IMR-90 (cell line): ENCODE measurements at regions not wholly inside any gene's neighbourhood (a gene's known extent, or its start where the extent isn't known, plus 50 kb on each side); places are given as distances from the start of the nearest gene placed in this dataset.

Experiments used
- ATAC-seq: fragments of 200-7000 bp; cut with Tn5 transposase; 2 replicates; pipeline ENCODE4 v1.9.1; 2020; ENCODE audit warnings: low read depth, mild to moderate bottlenecking, moderate library complexity
- BruUV-seq: library from RNA; stranded (reverse); fragments of 400-500 nt; replicated peaks from 2 replicates; lab custom pipeline; 2021; lab: Mats Ljungman, UMichigan
- CTCF ChIA-PET: fragments of 300-600 bp; formaldehyde crosslinking; extraction: SDS; loops from one replicate; lab custom pipeline; 2021; ENCODE audit warnings: antibody characterized with exemption; lab: Yijun Ruan, JAX
- POLR2A ChIA-PET: fragments of 300-600 bp; sonication (Branson Sonifier 250); formaldehyde crosslinking; loops from one replicate; lab custom pipeline; 2022; ENCODE audit warnings: antibody characterized with exemption; ENCODE audit not compliant: unreplicated experiment; lab: Charles Lee
- DNase-seq: peaks from one replicate; pipeline ENCODE4 v3.0.0; 2013
- H2AFZ ChIP-seq: replicated peaks from 2 replicates; pipeline ENCODE3; 2013; ENCODE audit warnings: low read length, mild to moderate bottlenecking; ENCODE audit not compliant: poor library complexity
- H2AK5ac ChIP-seq: 2 replicates; pipeline ENCODE4 v1.6.1; 2013; ENCODE audit warnings: low read depth, low read length, inconsistent platforms
- H2AK9ac ChIP-seq: replicated peaks from 2 replicates; pipeline ENCODE3; 2013; ENCODE audit warnings: mild to moderate bottlenecking, low read depth, low read length, moderate library complexity; ENCODE audit not compliant: poor library complexity
- H2BK120ac ChIP-seq: 2 replicates; pipeline ENCODE4 v1.6.1; 2013; ENCODE audit warnings: low read depth, low read length, inconsistent platforms
- H2BK15ac ChIP-seq: 3 replicates; pipeline ENCODE4 v1.6.1; 2013; ENCODE audit warnings: low read depth, low read length, inconsistent platforms
- H2BK20ac ChIP-seq: 2 replicates; pipeline ENCODE4 v1.6.1; 2013; ENCODE audit warnings: low read depth, mild to moderate bottlenecking, inconsistent platforms, low read length, moderate library complexity
- H2BK5ac ChIP-seq: 2 replicates; pipeline ENCODE4 v1.6.1; 2013; ENCODE audit warnings: mild to moderate bottlenecking, low read depth, low read length, inconsistent platforms; ENCODE audit not compliant: poor library complexity, severe bottlenecking
- H3K14ac ChIP-seq: replicated peaks from 2 replicates; pipeline ENCODE4 v1.6.1; 2013; ENCODE audit warnings: low read depth, low read length, inconsistent platforms
- H3K18ac ChIP-seq: 2 replicates; pipeline ENCODE4 v1.6.1; 2013; ENCODE audit warnings: low read depth, low read length, control low read depth
- H3K23ac ChIP-seq: 2 replicates; pipeline ENCODE4 v1.6.1; 2013; ENCODE audit warnings: low read depth, low read length, inconsistent platforms
- H3K27ac ChIP-seq: 2 replicates; pipeline ENCODE4 v1.5.1; 2013; ENCODE audit warnings: mild to moderate bottlenecking, control low read depth, low read length; ENCODE audit not compliant: insufficient read depth
- H3K27me3 ChIP-seq: 2 replicates; pipeline ENCODE4 v1.6.1; 2013; ENCODE audit warnings: low read length; ENCODE audit not compliant: control insufficient read depth, insufficient read depth
- H3K36me3 ChIP-seq: 2 replicates; pipeline ENCODE4 v1.6.1; 2013; ENCODE audit warnings: low read length, mixed read lengths; ENCODE audit not compliant: control insufficient read depth, insufficient read depth
- H3K4ac ChIP-seq: 2 replicates; pipeline ENCODE4 v1.6.1; 2013; ENCODE audit warnings: low read depth, low read length, inconsistent platforms
- H3K4me1 ChIP-seq: 2 replicates; pipeline ENCODE4 v1.6.1; 2013; ENCODE audit warnings: low read length, mixed read lengths; ENCODE audit not compliant: control insufficient read depth, insufficient read depth
- H3K4me2 ChIP-seq: 2 replicates; pipeline ENCODE4 v1.6.1; 2013; ENCODE audit warnings: low read depth, mild to moderate bottlenecking, control low read depth, low read length, moderate library complexity
- H3K4me3 ChIP-seq: 2 replicates; pipeline ENCODE4 v1.5.1; 2013; ENCODE audit warnings: low read depth, mild to moderate bottlenecking, control low read depth, low read length, moderate library complexity; ENCODE audit not compliant: insufficient read depth
- H3K56ac ChIP-seq: 2 replicates; pipeline ENCODE4 v1.6.1; 2013; ENCODE audit warnings: low read length, inconsistent platforms; ENCODE audit not compliant: insufficient read depth; ENCODE audit errors: extremely low read depth
- H3K79me1 ChIP-seq, 2 experiments: 2 replicates each; pipeline ENCODE4 v1.6.1; 2013; ENCODE audit warnings: low read length in 2 of 2, inconsistent platforms in 1 of 2, low read depth in 1 of 2
- H3K9ac ChIP-seq: 2 replicates; pipeline ENCODE4 v1.6.1; 2013; ENCODE audit warnings: low read depth, low read length, control low read depth
- H3K9me1 ChIP-seq: 2 replicates; pipeline ENCODE4 v1.6.1; 2013; ENCODE audit warnings: low read length, inconsistent platforms; ENCODE audit not compliant: insufficient read depth
- H3K9me3 ChIP-seq: 2 replicates; pipeline ENCODE4 v1.6.1; 2013; ENCODE audit warnings: low read length; ENCODE audit not compliant: control insufficient read depth, insufficient read depth
- H4K20me1 ChIP-seq: 2 replicates; pipeline ENCODE4 v1.6.1; 2013; ENCODE audit warnings: low read length, inconsistent platforms; ENCODE audit not compliant: insufficient read depth
- H4K5ac ChIP-seq: 2 replicates; pipeline ENCODE4 v1.6.1; 2013; ENCODE audit warnings: mild to moderate bottlenecking, low read depth, low read length, control low read depth
- H4K8ac ChIP-seq, 2 experiments: 2 replicates each; pipeline ENCODE4 v1.6.1; 2013; ENCODE audit warnings: low read depth in 2 of 2, low read length in 2 of 2, control low read depth in 1 of 2, inconsistent platforms in 1 of 2
- H4K91ac ChIP-seq: 2 replicates; pipeline ENCODE4 v1.6.1; 2013; ENCODE audit warnings: low read depth, low read length, inconsistent platforms; ENCODE audit not compliant: insufficient read depth
- BHLHE40 ChIP-seq: fragments of 150-350 bp; IDR thresholded peaks from 2 replicates; pipeline ENCODE4 v1.6.1; 2016; ENCODE audit warnings: mild to moderate bottlenecking, low read depth, low read length
- CEBPB ChIP-seq: IDR thresholded peaks from 2 replicates; pipeline ENCODE4 v1.6.1; 2012; ENCODE audit warnings: low read depth, low read length, improper control_type of control experiment
- CHD1 ChIP-seq: IDR thresholded peaks from 2 replicates; pipeline ENCODE4 v1.6.1; 2012; ENCODE audit warnings: low read depth, low read length, improper control_type of control experiment
- FOS ChIP-seq: fragments of 150-350 bp; IDR thresholded peaks from 2 replicates; pipeline ENCODE4 v1.6.1; 2016; ENCODE audit warnings: low read depth, low read length
- MAFK ChIP-seq: IDR thresholded peaks from 2 replicates; pipeline ENCODE4 v1.6.1; 2012; ENCODE audit warnings: low read depth, low read length, improper control_type of control experiment
- MAZ ChIP-seq: IDR thresholded peaks from 2 replicates; pipeline ENCODE4 v1.6.1; 2012; ENCODE audit warnings: low read depth, mild to moderate bottlenecking, low read length, improper control_type of control experiment, moderate library complexity, borderline replicate concordance
- MXI1 ChIP-seq: IDR thresholded peaks from 2 replicates; pipeline ENCODE4 v1.6.1; 2012; ENCODE audit warnings: low read depth, mild to moderate bottlenecking, low read length, moderate library complexity, borderline replicate concordance
- NFE2L2 ChIP-seq: fragments of 150-350 bp; IDR thresholded peaks from 2 replicates; pipeline ENCODE4 v1.6.1; 2016; ENCODE audit warnings: low read depth, mild to moderate bottlenecking, low read length
- POLR2A ChIP-seq: IDR thresholded peaks from 2 replicates; pipeline ENCODE4 v1.6.1; 2012; ENCODE audit warnings: mild to moderate bottlenecking, low read depth, low read length
- RAD21 ChIP-seq: IDR thresholded peaks from 2 replicates; pipeline ENCODE4 v1.6.1; 2012; ENCODE audit warnings: low read length, improper control_type of control experiment
- RCOR1 ChIP-seq: IDR thresholded peaks from 2 replicates; pipeline ENCODE4 v1.6.1; 2012; ENCODE audit warnings: mild to moderate bottlenecking, low read length, improper control_type of control experiment; ENCODE audit not compliant: insufficient replicate concordance
- RFX5 ChIP-seq: IDR thresholded peaks from 2 replicates; pipeline ENCODE4 v1.8.0; 2012; ENCODE audit warnings: low read depth, mild to moderate bottlenecking, low read length, moderate library complexity
- SMC3 ChIP-seq: fragments of 150-350 bp; IDR thresholded peaks from 2 replicates; pipeline ENCODE4 v1.6.1; 2016; ENCODE audit warnings: low read depth, mild to moderate bottlenecking, antibody characterized with exemption, low read length, moderate library complexity
- USF2 ChIP-seq: fragments of 150-350 bp; IDR thresholded peaks from 2 replicates; pipeline ENCODE4 v1.6.1; 2017; ENCODE audit warnings: mild to moderate bottlenecking, antibody characterized with exemption, low read length, low read depth
- WGBS, 2 experiments: methylation state at CpG; one replicate each; pipeline versions ENCODE4 v1.1.5 to v1.1.7; 2013; ENCODE audit warnings: missing lambda C conversion rate in 2 of 2; ENCODE audit not compliant: insufficient read length in 1 of 2; ENCODE audit errors: extremely low coverage in 2 of 2; 5-methylcytosine and 5-hydroxymethylcytosine counted together
- dilution Hi-C: fragments of 300-500 bp; cut with HindIII; formaldehyde crosslinking; loops from one replicate; pipeline ENCODE4 v1.14.3; 2018; ENCODE audit warnings: low sequenced_read_pairs; ENCODE audit not compliant: unreplicated experiment
- in situ Hi-C: fragments of 300-500 bp; cut with MboI; formaldehyde crosslinking; loops from 3 replicates; pipeline ENCODE4 v1.14.3; 2019; ENCODE audit warnings: low sequenced_read_pairs, inconsistent platforms, mixed read lengths
- intact Hi-C: fragments of 100-400 bp; cut with micrococcal nuclease; formaldehyde crosslinking; loops from 2 replicates; pipeline ENCODE4 v1.10.0; 2022
- TF ChIP-seq, protein P1 (sequence below): conservative IDR thresholded peaks from 2 replicates; pipeline ENCODE4 v1.5.1; 2012; ENCODE audit warnings: mild to moderate bottlenecking, low read depth, low read length, improper control_type of control experiment
- TF ChIP-seq, protein P2 (sequence below): fragments of 150-350 bp; IDR thresholded peaks from 2 replicates; pipeline ENCODE4 v1.6.1; 2016; ENCODE audit warnings: low read depth, mild to moderate bottlenecking, low read length, moderate library complexity, borderline replicate concordance

- Histone ChIP-seq H3K36me3 (no peaks in the 10 kb centered on the region), H3K4ac (no peak overlapping the region), H2AFZ (peak overlapping the region; percentile 1), H3K9me1 (no peaks in the 10 kb centered on the region), H4K8ac (no peak overlapping the region), H3K9ac (no peak overlapping the region), H3K9me3 (no peaks in the 10 kb centered on the region), H2BK20ac (no peak overlapping the region), H3K56ac (no peak overlapping the region), H3K79me1 (no peaks in the 10 kb centered on the region), H4K5ac (no peak overlapping the region), H3K23ac (no peak overlapping the region), H3K4me2 (no peak overlapping the region), H3K18ac (no peak overlapping the region), H3K4me1 (no peaks in the 10 kb centered on the region), H3K4me3 (no peak overlapping the region), H2BK120ac (no peak overlapping the region), H2BK15ac (no peak overlapping the region), H4K91ac (no peak overlapping the region), H2AK9ac (no peak overlapping the region), H3K27me3 (no peaks in the 10 kb centered on the region), H2BK5ac (no peak overlapping the region), H4K20me1 (no peaks in the 10 kb centered on the region), H3K27ac (no peak overlapping the region), H2AK5ac (no peak overlapping the region), H3K14ac (no peak overlapping the region)
- TF ChIP-seq SMC3 (no peak), FOS (no peak), POLR2A (no peak), MAFK (no peak), RCOR1 (no peak), MXI1 (no peak), BHLHE40 (no peak), USF2 (no peak), CHD1 (no peak), NFE2L2 (no peak), CEBPB (no peak), RAD21 (no peak), RFX5 (no peak), MAZ (no peak)
- TF ChIP-seq, protein P1, sequence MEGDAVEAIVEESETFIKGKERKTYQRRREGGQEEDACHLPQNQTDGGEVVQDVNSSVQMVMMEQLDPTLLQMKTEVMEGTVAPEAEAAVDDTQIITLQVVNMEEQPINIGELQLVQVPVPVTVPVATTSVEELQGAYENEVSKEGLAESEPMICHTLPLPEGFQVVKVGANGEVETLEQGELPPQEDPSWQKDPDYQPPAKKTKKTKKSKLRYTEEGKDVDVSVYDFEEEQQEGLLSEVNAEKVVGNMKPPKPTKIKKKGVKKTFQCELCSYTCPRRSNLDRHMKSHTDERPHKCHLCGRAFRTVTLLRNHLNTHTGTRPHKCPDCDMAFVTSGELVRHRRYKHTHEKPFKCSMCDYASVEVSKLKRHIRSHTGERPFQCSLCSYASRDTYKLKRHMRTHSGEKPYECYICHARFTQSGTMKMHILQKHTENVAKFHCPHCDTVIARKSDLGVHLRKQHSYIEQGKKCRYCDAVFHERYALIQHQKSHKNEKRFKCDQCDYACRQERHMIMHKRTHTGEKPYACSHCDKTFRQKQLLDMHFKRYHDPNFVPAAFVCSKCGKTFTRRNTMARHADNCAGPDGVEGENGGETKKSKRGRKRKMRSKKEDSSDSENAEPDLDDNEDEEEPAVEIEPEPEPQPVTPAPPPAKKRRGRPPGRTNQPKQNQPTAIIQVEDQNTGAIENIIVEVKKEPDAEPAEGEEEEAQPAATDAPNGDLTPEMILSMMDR, result no peak
- TF ChIP-seq, protein P2, sequence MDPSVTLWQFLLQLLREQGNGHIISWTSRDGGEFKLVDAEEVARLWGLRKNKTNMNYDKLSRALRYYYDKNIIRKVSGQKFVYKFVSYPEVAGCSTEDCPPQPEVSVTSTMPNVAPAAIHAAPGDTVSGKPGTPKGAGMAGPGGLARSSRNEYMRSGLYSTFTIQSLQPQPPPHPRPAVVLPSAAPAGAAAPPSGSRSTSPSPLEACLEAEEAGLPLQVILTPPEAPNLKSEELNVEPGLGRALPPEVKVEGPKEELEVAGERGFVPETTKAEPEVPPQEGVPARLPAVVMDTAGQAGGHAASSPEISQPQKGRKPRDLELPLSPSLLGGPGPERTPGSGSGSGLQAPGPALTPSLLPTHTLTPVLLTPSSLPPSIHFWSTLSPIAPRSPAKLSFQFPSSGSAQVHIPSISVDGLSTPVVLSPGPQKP, result no peak
- WGBS, 2 experiments, result no CpG with 5 or more reads among the region's 1 CpG
- intact Hi-C loops, result no loop called here
- ATAC-seq (no peak), DNase-seq (no peak)
- POLR2A ChIA-PET, result no interaction called here
- CTCF ChIA-PET, result no interaction called here
- dilution Hi-C loops, result no loop called here
- in situ Hi-C loops, result no loop called here
- BruUV-seq, result no TSS peak
Observed at GRCh38 chr5:58286741-58287140, 173.1 kb downstream of the PLK2 start.
